ENCODE measurements at regions not wholly inside any gene's neighbourhood (a gene's known extent, or its start where the extent isn't known, plus 50 kb on each side); places are given as distances from the start of the nearest gene placed in this dataset.

- DNase-seq (no peak), ATAC-seq (no peak)
- peaks cover 2% of the 10 kb centered on the region for H3K27me3 Mint-ChIP-seq (ENCODE audit: low read depth)
- H3K4me1 Mint-ChIP-seq (ENCODE audit: low read depth): peaks cover 3% of the 10 kb centered on the region
- no peaks in the 10 kb centered on the region for H3K9me3 Mint-ChIP-seq (ENCODE audit: insufficient read depth)
- no peaks in the 10 kb centered on the region for H3K36me3 Mint-ChIP-seq (ENCODE audit: low read depth)
- no peak overlapping the region for H3K27ac Mint-ChIP-seq
- ChIA-PET CTCF (no interaction called here), POLR2A (no interaction called here)
- no peak overlapping the region for H3K4me3 Mint-ChIP-seq
These were observed 60.1 kb upstream of the ZC3H12C start for GRCh38 chr11:110032957-110033570.

GRCh38 chr11:110034806-110035205, 58.4 kb upstream of the ZC3H12C start:
- H3K36me3 Mint-ChIP-seq (ENCODE audit: low read depth): no peaks in the 10 kb centered on the region
- DNase-seq (no peak), ATAC-seq (no peak)
- no peaks in the 10 kb centered on the region for H3K9me3 Mint-ChIP-seq (ENCODE audit: insufficient read depth)
- H3K27ac Mint-ChIP-seq: no peak overlapping the region
- CTCF ChIA-PET: no interaction called here
- no peak overlapping the region for H3K4me3 Mint-ChIP-seq
- peaks cover 3% of the 10 kb centered on the region for H3K27me3 Mint-ChIP-seq (ENCODE audit: low read depth)
- H3K4me1 Mint-ChIP-seq (ENCODE audit: low read depth): no peaks in the 10 kb centered on the region
- POLR2A ChIA-PET: no interaction called here

- ChIA-PET CTCF (no interaction called here), POLR2A (no interaction called here)
- Mint-ChIP-seq H3K4me3 (no peak overlapping the region), H3K4me1 (ENCODE audit: low read depth) (no peaks in the 10 kb centered on the region), H3K9me3 (ENCODE audit: insufficient read depth) (no peaks in the 10 kb centered on the region), H3K27ac (no peak overlapping the region), H3K36me3 (ENCODE audit: low read depth) (no peaks in the 10 kb centered on the region), H3K27me3 (ENCODE audit: low read depth) (peaks cover 3% of the 10 kb centered on the region)
- ATAC-seq (no peak), DNase-seq (no peak)
These were observed 57.8 kb upstream of the ZC3H12C start for GRCh38 chr11:110035357-110035756.

- Mint-ChIP-seq H3K9me3 (ENCODE audit: insufficient read depth) (no peaks in the 10 kb centered on the region), H3K36me3 (ENCODE audit: low read depth) (no peaks in the 10 kb centered on the region), H3K27me3 (ENCODE audit: low read depth) (peaks cover 3% of the 10 kb centered on the region), H3K27ac (no peak overlapping the region), H3K4me1 (ENCODE audit: low read depth) (no peaks in the 10 kb centered on the region), H3K4me3 (no peak overlapping the region)
- CTCF ChIA-PET: no interaction called here
- DNase-seq (no peak), ATAC-seq (no peak)
- POLR2A ChIA-PET: no interaction called here
These were observed 55.0 kb upstream of the ZC3H12C start for GRCh38 chr11:110038201-110038600.

Data from activated CD8-positive, alpha-beta T cell treated with anti-CD3 and anti-CD28 coated beads, Interleukin-2, amount 10 ng/mL, durations not matched to agents 7 days and 5 days (primary cell).